ENCODE measurements at regions not wholly inside any gene's neighbourhood (a gene's known extent, or its start where the extent isn't known, plus 50 kb on each side); places are given as distances from the start of the nearest gene placed in this dataset.

- ATAC-seq (no peak), DNase-seq (no peak)
- no peak overlapping the region for H3K4me3 Mint-ChIP-seq
- no peaks in the 10 kb centered on the region for H3K9me3 Mint-ChIP-seq (ENCODE audit: low read depth)
- H3K27me3 Mint-ChIP-seq: no peaks in the 10 kb centered on the region
- ChIA-PET CTCF (no interaction called here), POLR2A (no interaction called here)
- no peaks in the 10 kb centered on the region for H3K4me1 Mint-ChIP-seq
- H3K36me3 Mint-ChIP-seq (ENCODE audit: low read depth): no peaks in the 10 kb centered on the region
- intact Hi-C loops (cut with DNase I, micrococcal nuclease): no loop called here
- no peak overlapping the region for H3K27ac Mint-ChIP-seq
These were observed 170.6 kb upstream of the HAND2 start for GRCh38 chr4:173700650-173701049.

GRCh38 chr4:173699841-173700475, 169.9 kb upstream of the HAND2 start:
- DNase-seq (no peak), ATAC-seq (no peak)
- H3K36me3 Mint-ChIP-seq (ENCODE audit: low read depth): no peaks in the 10 kb centered on the region
- no peaks in the 10 kb centered on the region for H3K27me3 Mint-ChIP-seq
- intact Hi-C loops (cut with DNase I, micrococcal nuclease): no loop called here
- CTCF ChIA-PET: no interaction called here
- H3K27ac Mint-ChIP-seq: no peak overlapping the region
- H3K9me3 Mint-ChIP-seq (ENCODE audit: low read depth): no peaks in the 10 kb centered on the region
- H3K4me1 Mint-ChIP-seq: no peaks in the 10 kb centered on the region
- POLR2A ChIA-PET: no interaction called here
- H3K4me3 Mint-ChIP-seq: no peak overlapping the region

GRCh38 chr4:173698557-173699262, 168.7 kb upstream of the HAND2 start:
- DNase-seq: no peak
- H3K4me3 Mint-ChIP-seq: no peak overlapping the region
- CTCF ChIA-PET: no interaction called here
- no peaks in the 10 kb centered on the region for H3K36me3 Mint-ChIP-seq (ENCODE audit: low read depth)
- H3K27me3 Mint-ChIP-seq: no peaks in the 10 kb centered on the region
- ATAC-seq: no peak
- no peak overlapping the region for H3K27ac Mint-ChIP-seq
- POLR2A ChIA-PET: no interaction called here
- no peaks in the 10 kb centered on the region for H3K9me3 Mint-ChIP-seq (ENCODE audit: low read depth)
- H3K4me1 Mint-ChIP-seq: no peaks in the 10 kb centered on the region
- intact Hi-C loops (cut with DNase I, micrococcal nuclease): no loop called here

- no peaks in the 10 kb centered on the region for H3K27me3 Mint-ChIP-seq
- no peaks in the 10 kb centered on the region for H3K4me1 Mint-ChIP-seq
- intact Hi-C loops (cut with DNase I, micrococcal nuclease): no loop called here
- H3K36me3 Mint-ChIP-seq (ENCODE audit: low read depth): no peaks in the 10 kb centered on the region
- no peaks in the 10 kb centered on the region for H3K9me3 Mint-ChIP-seq (ENCODE audit: low read depth)
- ATAC-seq (no peak), DNase-seq (no peak)
- H3K27ac Mint-ChIP-seq: no peak overlapping the region
- no peak overlapping the region for H3K4me3 Mint-ChIP-seq
- ChIA-PET CTCF (no interaction called here), POLR2A (no interaction called here)
These were observed 167.8 kb upstream of the HAND2 start for GRCh38 chr4:173697840-173698239.

- intact Hi-C loops (cut with DNase I, micrococcal nuclease): no loop called here
- Mint-ChIP-seq H3K27me3 (no peaks in the 10 kb centered on the region), H3K9me3 (ENCODE audit: low read depth) (no peaks in the 10 kb centered on the region), H3K36me3 (ENCODE audit: low read depth) (no peaks in the 10 kb centered on the region), H3K4me1 (no peaks in the 10 kb centered on the region), H3K27ac (no peak overlapping the region), H3K4me3 (no peak overlapping the region)
- ChIA-PET POLR2A (interaction anchor here (0.7 kb wide), 1 partner anchor 386 kb away, joined by 3 read pairs; no protein-coding TSS in a partner anchor), CTCF (no interaction called here)
- DNase-seq: no peak
- ATAC-seq: no peak
These were observed 166.5 kb upstream of the HAND2 start for GRCh38 chr4:173696551-173696950.

- no peaks in the 10 kb centered on the region for H3K9me3 Mint-ChIP-seq (ENCODE audit: low read depth)
- H3K4me3 Mint-ChIP-seq: no peak overlapping the region
- no peak overlapping the region for H3K27ac Mint-ChIP-seq
- no peak for DNase-seq
- no peak for ATAC-seq
- no peaks in the 10 kb centered on the region for H3K27me3 Mint-ChIP-seq
- no peaks in the 10 kb centered on the region for H3K4me1 Mint-ChIP-seq
- intact Hi-C loops (cut with DNase I, micrococcal nuclease): no loop called here
- POLR2A ChIA-PET: no interaction called here
- CTCF ChIA-PET: no interaction called here
- H3K36me3 Mint-ChIP-seq (ENCODE audit: low read depth): no peaks in the 10 kb centered on the region
These were observed 166.0 kb upstream of the HAND2 start for GRCh38 chr4:173696011-173696410.

GRCh38 chr4:173685831-173686210, 155.8 kb upstream of the HAND2 start:
- intact Hi-C loops (cut with DNase I, micrococcal nuclease): no loop called here
- no peak overlapping the region for H3K4me3 Mint-ChIP-seq
- no peaks in the 10 kb centered on the region for H3K4me1 Mint-ChIP-seq
- no peaks in the 10 kb centered on the region for H3K9me3 Mint-ChIP-seq (ENCODE audit: low read depth)
- POLR2A ChIA-PET: no interaction called here
- no peaks in the 10 kb centered on the region for H3K36me3 Mint-ChIP-seq (ENCODE audit: low read depth)
- CTCF ChIA-PET: no interaction called here
- no peak for ATAC-seq
- no peak for DNase-seq
- H3K27me3 Mint-ChIP-seq: peaks cover 2% of the 10 kb centered on the region
- H3K27ac Mint-ChIP-seq: no peak overlapping the region

GRCh38 chr4:173685165-173685830, 155.3 kb upstream of the HAND2 start:
- intact Hi-C loops (cut with DNase I, micrococcal nuclease): no loop called here
- ChIA-PET POLR2A (no interaction called here), CTCF (no interaction called here)
- no peaks in the 10 kb centered on the region for H3K4me1 Mint-ChIP-seq
- H3K9me3 Mint-ChIP-seq (ENCODE audit: low read depth): no peaks in the 10 kb centered on the region
- peaks cover 2% of the 10 kb centered on the region for H3K27me3 Mint-ChIP-seq
- H3K4me3 Mint-ChIP-seq: no peak overlapping the region
- ATAC-seq (no peak), DNase-seq (no peak)
- H3K27ac Mint-ChIP-seq: no peak overlapping the region
- no peaks in the 10 kb centered on the region for H3K36me3 Mint-ChIP-seq (ENCODE audit: low read depth)

- intact Hi-C loops (cut with DNase I, micrococcal nuclease): no loop called here
- ATAC-seq (no peak), DNase-seq (no peak)
- Mint-ChIP-seq H3K27me3 (peaks cover 3% of the 10 kb centered on the region), H3K9me3 (ENCODE audit: low read depth) (no peaks in the 10 kb centered on the region), H3K27ac (no peak overlapping the region), H3K4me1 (no peaks in the 10 kb centered on the region), H3K4me3 (no peak overlapping the region), H3K36me3 (ENCODE audit: low read depth) (no peaks in the 10 kb centered on the region)
- POLR2A ChIA-PET: no interaction called here
- CTCF ChIA-PET: no interaction called here
These were observed 154.2 kb upstream of the HAND2 start for GRCh38 chr4:173684223-173684622.

- Mint-ChIP-seq H3K9me3 (ENCODE audit: low read depth) (no peaks in the 10 kb centered on the region), H3K27ac (no peak overlapping the region), H3K36me3 (ENCODE audit: low read depth) (no peaks in the 10 kb centered on the region), H3K27me3 (peaks cover 3% of the 10 kb centered on the region), H3K4me3 (no peak overlapping the region), H3K4me1 (no peaks in the 10 kb centered on the region)
- ChIA-PET CTCF (no interaction called here), POLR2A (no interaction called here)
- intact Hi-C loops (cut with DNase I, micrococcal nuclease): no loop called here
- DNase-seq (no peak), ATAC-seq (no peak)
These were observed 152.6 kb upstream of the HAND2 start for GRCh38 chr4:173682609-173683008.

GRCh38 chr4:173680278-173680677, 150.2 kb upstream of the HAND2 start:
- DNase-seq (no peak), ATAC-seq (no peak)
- H3K27me3 Mint-ChIP-seq: peaks cover 11% of the 10 kb centered on the region
- no peak overlapping the region for H3K4me3 Mint-ChIP-seq
- no peaks in the 10 kb centered on the region for H3K36me3 Mint-ChIP-seq (ENCODE audit: low read depth)
- ChIA-PET POLR2A (no interaction called here), CTCF (interaction anchor here (0.5 kb wide), 1 partner anchor 379 kb away, joined by 4 read pairs; no protein-coding TSS in a partner anchor)
- intact Hi-C loops (cut with DNase I, micrococcal nuclease): no loop called here
- no peaks in the 10 kb centered on the region for H3K9me3 Mint-ChIP-seq (ENCODE audit: low read depth)
- no peaks in the 10 kb centered on the region for H3K4me1 Mint-ChIP-seq
- no peak overlapping the region for H3K27ac Mint-ChIP-seq

- peaks cover 2% of the 10 kb centered on the region for H3K9me3 Mint-ChIP-seq (ENCODE audit: low read depth)
- intact Hi-C loops (cut with DNase I, micrococcal nuclease): no loop called here
- ChIA-PET POLR2A (no interaction called here), CTCF (no interaction called here)
- no peak overlapping the region for H3K27ac Mint-ChIP-seq
- ATAC-seq (no peak), DNase-seq (no peak)
- no peaks in the 10 kb centered on the region for H3K36me3 Mint-ChIP-seq (ENCODE audit: low read depth)
- H3K4me3 Mint-ChIP-seq: no peak overlapping the region
- H3K4me1 Mint-ChIP-seq: no peaks in the 10 kb centered on the region
- H3K27me3 Mint-ChIP-seq: peaks cover 11% of the 10 kb centered on the region
These were observed 145.4 kb upstream of the HAND2 start for GRCh38 chr4:173675446-173675845.

Measured in activated CD4-positive, alpha-beta T cell treated with anti-CD3 and anti-CD28 coated beads for 36 hours (primary cell).